HepG2 (cell line): ENCODE measurements at regions not wholly inside any gene's neighbourhood (a gene's known extent, or its start where the extent isn't known, plus 50 kb on each side); places are given as distances from the start of the nearest gene placed in this dataset.

Source experiments
- ARID4A ChIP-seq: sonication (generic); formaldehyde crosslinking; IDR thresholded peaks from 2 replicates; pipeline ENCODE4 v1.5.0; 2020; ENCODE audit warnings: mild to moderate bottlenecking, missing genetic modification reagents, borderline replicate concordance
- EED ChIP-seq: sonication (generic); formaldehyde crosslinking; IDR thresholded peaks from 2 replicates; pipeline ENCODE4 v1.5.0; 2020; ENCODE audit warnings: mild to moderate bottlenecking, missing genetic modification reagents
- FOXO1 ChIP-seq: sonication (generic); formaldehyde crosslinking; IDR thresholded peaks from 2 replicates; pipeline ENCODE4 v1.4.0; 2020; ENCODE audit warnings: missing genetic modification reagents
- HNF1A ChIP-seq, 2 experiments: sonication (generic) in 1 of 2; formaldehyde crosslinking in 1 of 2; IDR thresholded peaks; 2 replicates each; pipeline versions ENCODE4 v1.4.0 to v1.6.1; 2016 to 2020; ENCODE audit warnings: borderline replicate concordance in 1 of 2, low read depth in 1 of 2, mild to moderate bottlenecking in 1 of 2, missing genetic modification reagents in 1 of 2
- KMT2A ChIP-seq: sonication (generic); formaldehyde crosslinking; IDR thresholded peaks from 2 replicates; pipeline ENCODE4 v1.4.0; 2020; ENCODE audit warnings: missing genetic modification reagents
- MBD4 ChIP-seq: IDR thresholded peaks from 2 replicates; pipeline ENCODE4 v1.6.1; 2012; ENCODE audit warnings: low read length, inconsistent platforms, borderline replicate concordance
- MTA1 ChIP-seq: sonication (generic); formaldehyde crosslinking; IDR thresholded peaks from 2 replicates; pipeline ENCODE4 v1.4.0; 2020; ENCODE audit warnings: missing genetic modification reagents, mild to moderate bottlenecking, borderline replicate concordance
- MXD4 ChIP-seq: IDR thresholded peaks from 2 replicates; pipeline ENCODE4 v1.6.1; 2016; ENCODE audit warnings: mild to moderate bottlenecking, missing biosample characterization, missing genetic modification reagents
- RAD21 ChIP-seq: fragments of 450-650 bp; formaldehyde crosslinking; IDR thresholded peaks from 2 replicates; pipeline ENCODE4 v1.5.0; 2020; ENCODE audit warnings: mild to moderate bottlenecking
- TARDBP ChIP-seq: sonication (generic); formaldehyde crosslinking; IDR thresholded peaks from 2 replicates; pipeline ENCODE4 v1.8.0; 2022; ENCODE audit warnings: mild to moderate bottlenecking, missing genetic modification reagents
- ZFY ChIP-seq: sonication (generic); formaldehyde crosslinking; IDR thresholded peaks from 2 replicates; pipeline ENCODE4 v1.4.0; 2020; ENCODE audit warnings: missing genetic modification reagents
- ZNF24 ChIP-seq: fragments of 450-650 bp; IDR thresholded peaks from 2 replicates; pipeline ENCODE4 v1.6.1; 2017; ENCODE audit warnings: antibody characterized with exemption, mild to moderate bottlenecking
- ZNF326 ChIP-seq: sonication (generic); formaldehyde crosslinking; IDR thresholded peaks from 2 replicates; pipeline ENCODE4 v1.4.0; 2020; ENCODE audit warnings: missing genetic modification reagents, borderline replicate concordance
- ZNF431 ChIP-seq: sonication (generic); formaldehyde crosslinking; IDR thresholded peaks from 2 replicates; pipeline ENCODE4 v1.9.0; 2022; ENCODE audit warnings: missing genetic modification reagents, low read depth, mild to moderate bottlenecking, borderline replicate concordance
- ZNF501 ChIP-seq: sonication (generic); formaldehyde crosslinking; IDR thresholded peaks from 2 replicates; pipeline ENCODE4 v1.5.1; 2020; ENCODE audit warnings: mild to moderate bottlenecking, moderate library complexity, missing genetic modification reagents
- ZNF607 ChIP-seq: sonication (generic); formaldehyde crosslinking; IDR thresholded peaks from 2 replicates; pipeline ENCODE4 v1.5.1; 2020; ENCODE audit warnings: missing genetic modification reagents, mild to moderate bottlenecking, borderline replicate concordance
- ZNF703 ChIP-seq: sonication (generic); formaldehyde crosslinking; IDR thresholded peaks from 2 replicates; pipeline ENCODE4 v1.5.1; 2020; ENCODE audit warnings: missing genetic modification reagents, mild to moderate bottlenecking, moderate library complexity, borderline replicate concordance
- ZNF709 ChIP-seq: sonication (generic); formaldehyde crosslinking; IDR thresholded peaks from 2 replicates; pipeline ENCODE4 v1.5.0; 2020; ENCODE audit warnings: mild to moderate bottlenecking, missing genetic modification reagents
- ZNF761 ChIP-seq: sonication (generic); formaldehyde crosslinking; conservative IDR thresholded peaks from 2 replicates; pipeline ENCODE4 v1.4.0; 2020; ENCODE audit warnings: mild to moderate bottlenecking, missing genetic modification reagents
- ZNF772 ChIP-seq: sonication (generic); formaldehyde crosslinking; IDR thresholded peaks from 2 replicates; pipeline ENCODE4 v1.5.0; 2020; ENCODE audit warnings: mild to moderate bottlenecking, missing genetic modification reagents
- ZSCAN29 ChIP-seq: sonication (generic); formaldehyde crosslinking; conservative IDR thresholded peaks from 2 replicates; pipeline ENCODE4 v1.4.0; 2020; ENCODE audit warnings: mild to moderate bottlenecking, missing genetic modification reagents
- ZSCAN9 ChIP-seq: IDR thresholded peaks from 2 replicates; pipeline ENCODE4 v1.6.1; 2016; ENCODE audit warnings: borderline replicate concordance

- TF ChIP-seq ARID4A (CRISPR knock-in tag) (peak; percentile 32; the same call in 1 of the 2 replicates), KMT2A (CRISPR knock-in tag) (peak; percentile 65), MXD4 (CRISPR knock-in tag) (no peak), ZNF431 (CRISPR knock-in tag) (no peak), FOXO1 (CRISPR knock-in tag) (no peak), EED (CRISPR knock-in tag) (peak; percentile 62; the same call in 1 of the 2 replicates), RAD21 (CRISPR knock-in tag) (peak; percentile 94), ZNF703 (CRISPR knock-in tag) (no peak), ZNF761 (CRISPR knock-in tag) (0 out of 2 replicates have a peak, but pooled peaks have one; percentile 48), MBD4 (no peak), ZNF709 (0 out of 2 replicates have a peak, but pooled peaks have one; percentile 36), ZNF607 (CRISPR knock-in tag) (peak; percentile 33; the same call in 1 of the 2 replicates), ZNF24 (no peak), MTA1 (peak; percentile 84; the same call in 1 of the 2 replicates), ZFY (CRISPR knock-in tag) (no peak), HNF1A (IDR thresholded peaks at IDR 0.05; ENCODE audit: low read depth) (no peak), HNF1A (CRISPR knock-in tag; IDR thresholded peaks at IDR 0.05; ENCODE audit: borderline replicate concordance) (peak; percentile 68; the same call in 1 of the 2 replicates), ZSCAN29 (CRISPR knock-in tag) (0 out of 2 replicates have a peak, but pooled peaks have one; percentile 25), TARDBP (peak; percentile 78; the same call in 1 of the 2 replicates), ZNF326 (CRISPR knock-in tag) (no peak), ZNF501 (CRISPR knock-in tag) (0 out of 2 replicates have a peak, but pooled peaks have one; percentile 24), ZSCAN9 (CRISPR knock-in tag) (0 out of 2 replicates have a peak, but pooled peaks have one; percentile 24), ZNF772 (CRISPR knock-in tag) (no peak; the same call in 1 of the 2 replicates)
Measured at GRCh38 chr2:43024515-43025011, 201.8 kb downstream of the ZFP36L2 start (continued).
